Loucy (cell line): ENCODE measurements at regions not wholly inside any gene's neighbourhood (a gene's known extent, or its start where the extent isn't known, plus 50 kb on each side); places are given as distances from the start of the nearest gene placed in this dataset.

ENCODE experiments used
- CTCF ChIP-seq: fragments of 200-600 bp; sonication (generic); conservative IDR thresholded peaks from 2 replicates; pipeline ENCODE4 v1.5.1; 2014; ENCODE audit warnings: mild to moderate bottlenecking, antibody characterized with exemption, low read length
- EZH2phosphoT487 ChIP-seq: fragments of 200-600 bp; IDR thresholded peaks from 2 replicates; pipeline ENCODE4 v1.6.1; 2018; ENCODE audit warnings: antibody characterized with exemption, mild to moderate bottlenecking, moderate library complexity, borderline replicate concordance

- TF ChIP-seq CTCF (no peak), EZH2phosphoT487 (no peak)
These were observed 540.9 kb upstream of the C16orf82 start for GRCh38 chr16:26525856-26526255.
